Stimulated activated CD4-positive, alpha-beta T cell treated with anti-CD3 and anti-CD28 coated beads, Interleukin-1b, Interleukin-23, amount 100 ng/mL, for 24 hours (primary cell): ENCODE measurements at regions not wholly inside any gene's neighbourhood (a gene's known extent, or its start where the extent isn't known, plus 50 kb on each side); places are given as distances from the start of the nearest gene placed in this dataset.
"Not testable (repeated sequence)": the region's sequence is repeated elsewhere in the genome, so short reads cannot be mapped to it uniquely, and the experiment has no call there.

ENCODE experiments used
- DNase-seq, 4 experiments: peaks; one replicate each; pipeline ENCODE4 v3.0.0-alpha.2; 2020; ENCODE audit warnings: low read depth in 4 of 4, low spot score in 1 of 4

DNA sequence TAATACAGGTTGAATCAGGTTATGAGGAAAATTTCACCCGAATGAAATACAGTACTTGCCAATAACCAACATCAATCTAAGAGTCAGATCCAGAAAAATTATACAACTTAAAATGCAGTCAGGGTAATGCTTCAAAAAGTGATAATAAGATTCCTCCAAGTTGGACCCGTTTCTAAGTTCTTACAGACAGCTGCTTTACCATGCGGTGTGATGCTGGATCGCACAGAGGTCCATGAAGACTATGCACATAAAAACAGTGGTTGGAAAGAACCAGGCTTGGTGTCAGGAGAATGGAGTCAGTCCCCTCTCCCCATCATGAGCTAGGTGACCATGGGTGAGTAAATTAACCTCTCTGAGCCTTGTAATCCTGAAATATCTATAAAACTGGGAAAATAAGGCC, 261.3 kb downstream of the QDPR start:
- DNase-seq, result no peak

DNA sequence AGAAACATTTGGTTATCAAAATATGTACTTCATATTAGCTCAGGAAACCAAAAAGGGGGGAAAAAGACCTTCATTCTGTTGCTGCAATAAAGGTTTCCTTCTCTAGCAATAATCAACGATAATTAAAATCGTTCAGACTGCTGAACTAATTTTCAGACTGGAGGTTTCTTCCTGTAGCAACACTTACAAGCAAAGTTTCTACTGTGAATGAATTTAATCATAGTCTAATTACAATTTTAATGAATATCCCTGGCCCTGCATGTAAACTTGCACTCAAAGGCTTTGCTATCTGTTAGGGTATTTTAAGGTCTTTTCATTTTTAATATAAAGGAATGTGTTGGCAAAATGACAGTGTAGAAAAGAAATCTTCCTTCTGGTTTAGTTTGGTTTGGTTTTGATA, 265.2 kb downstream of the QDPR start:
- no peak for DNase-seq

GRCh38 chr4:17241835-17242234, 270.1 kb downstream of the QDPR start:
- no peak for DNase-seq

- no peak for DNase-seq
These were observed 273.3 kb downstream of the QDPR start for GRCh38 chr4:17238633-17239032.

GRCh38 chr4:17236686-17237085, 275.2 kb downstream of the QDPR start:
- no peak for DNase-seq

- DNase-seq, result no peak
These were observed 277.2 kb downstream of the QDPR start for GRCh38 chr4:17234678-17235077.

DNA sequence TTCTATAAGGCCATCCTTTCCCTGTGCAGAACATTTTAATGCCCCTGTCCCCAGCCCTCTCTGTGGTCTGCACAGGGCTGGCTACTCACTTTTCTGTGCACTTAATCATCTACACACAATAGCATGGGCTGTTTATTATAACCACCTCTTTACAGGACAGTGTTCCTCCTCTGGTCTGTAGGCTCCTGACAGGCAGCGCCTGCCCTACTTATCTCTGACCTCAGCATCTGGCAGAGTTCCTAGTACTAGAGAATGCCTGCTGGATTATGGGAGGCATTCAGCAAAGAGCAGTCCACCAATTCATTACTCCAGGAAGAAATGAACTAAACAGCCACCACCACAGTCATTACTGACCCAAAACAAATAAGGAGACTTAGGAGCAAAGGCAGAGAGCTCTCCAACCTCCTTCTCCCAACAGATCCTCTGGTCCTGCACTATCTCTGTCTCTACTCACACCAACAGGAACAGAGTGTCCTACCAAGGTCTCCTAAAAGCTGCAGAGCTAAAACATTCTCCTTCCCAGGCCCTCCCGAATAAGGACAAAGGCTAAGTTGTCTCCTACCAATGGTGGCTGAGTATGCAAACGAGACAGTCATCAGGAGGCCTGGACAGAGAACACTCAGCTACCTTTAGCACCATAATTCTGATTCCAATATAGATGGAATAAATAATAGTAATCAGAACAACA, 279.2 kb downstream of the QDPR start:
- DNase-seq, result no peak

- DNase-seq, result not testable (repeated sequence)
These were observed 279.9 kb downstream of the QDPR start for GRCh38 chr4:17231880-17232475.

DNA sequence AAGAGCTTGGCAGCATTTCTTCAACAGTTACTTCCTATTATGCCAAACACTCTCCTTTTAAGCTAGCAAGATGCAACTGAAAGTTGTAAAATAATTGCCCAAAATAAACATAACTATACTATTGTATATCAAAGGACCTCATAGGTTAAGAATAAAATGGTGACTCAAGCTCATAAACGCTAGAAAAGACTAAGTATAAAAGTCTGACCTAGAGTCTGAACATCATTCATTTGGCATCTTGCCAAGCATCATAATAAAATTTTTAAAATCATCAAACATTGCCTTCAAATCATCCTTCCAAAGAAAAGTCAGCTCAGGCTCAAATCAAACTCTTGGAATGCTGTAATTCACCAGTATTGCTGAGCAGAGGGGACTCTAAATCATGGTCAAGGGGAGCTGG, 281.2 kb downstream of the QDPR start:
- no peak for DNase-seq

DNA sequence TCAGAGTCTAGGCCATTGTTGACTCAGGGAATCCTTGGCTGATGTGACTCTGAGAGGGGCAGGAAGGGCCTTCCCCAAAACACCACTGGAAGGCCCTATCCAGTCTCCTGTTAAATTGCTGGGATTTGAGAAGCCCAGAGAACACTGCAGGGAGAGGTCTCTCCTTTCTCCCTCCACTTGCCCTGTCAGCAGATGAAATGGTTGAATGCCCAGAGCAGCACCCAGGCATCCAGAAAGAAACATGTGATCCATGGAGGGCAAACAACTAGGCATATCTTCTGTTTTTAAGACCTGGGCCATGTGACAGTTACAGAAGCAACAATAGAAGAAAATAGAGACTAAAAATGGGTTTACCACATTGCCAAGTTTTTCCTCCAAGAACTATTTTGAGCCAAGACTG, 291.1 kb downstream of the QDPR start:
- DNase-seq, result no peak

DNA sequence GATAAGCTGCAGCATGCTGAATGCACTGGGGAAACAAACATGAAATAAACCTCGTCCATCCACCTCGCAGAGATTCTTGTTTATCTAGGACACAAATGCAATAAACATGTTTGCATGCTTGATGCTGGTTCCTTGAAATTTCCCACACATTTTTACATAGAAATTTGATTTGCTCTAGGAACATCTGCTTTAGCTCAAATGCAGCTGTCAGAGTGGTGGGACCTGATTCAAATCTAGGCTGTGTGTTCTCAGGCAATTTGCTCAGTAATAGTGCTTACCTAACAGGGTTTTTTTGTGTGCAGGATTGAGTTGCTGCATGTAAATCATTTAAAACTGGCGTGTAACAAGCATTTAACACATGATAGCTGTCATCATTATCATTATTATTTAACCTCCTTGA, 293.1 kb downstream of the QDPR start:
- no peak for DNase-seq

GRCh38 chr4:17206829-17207801, 304.8 kb downstream of the QDPR start:
- DNase-seq, result no peak

GRCh38 chr4:17204908-17205307, 306.5 kb upstream of the LDB2 start:
- DNase-seq, result no peak

DNA sequence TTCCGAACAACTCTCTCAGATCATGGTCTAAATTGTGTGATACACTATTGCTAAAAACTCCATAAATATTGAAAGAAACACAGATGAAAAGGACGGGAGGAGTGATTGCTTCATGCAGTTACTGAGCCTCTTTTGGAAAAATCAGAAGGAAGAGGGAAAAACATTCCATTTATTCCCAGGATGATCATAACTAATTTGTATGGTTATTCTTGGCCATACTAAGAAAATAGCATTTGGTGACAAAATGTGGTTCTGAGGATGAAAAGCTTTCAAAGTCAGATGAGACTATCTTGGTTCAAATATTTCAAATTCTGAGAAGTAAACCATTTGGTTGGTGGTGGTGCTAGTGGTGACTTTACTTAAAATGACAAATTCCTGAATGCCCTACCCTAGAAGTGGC, 305.4 kb upstream of the LDB2 start:
- DNase-seq, result no peak

DNA sequence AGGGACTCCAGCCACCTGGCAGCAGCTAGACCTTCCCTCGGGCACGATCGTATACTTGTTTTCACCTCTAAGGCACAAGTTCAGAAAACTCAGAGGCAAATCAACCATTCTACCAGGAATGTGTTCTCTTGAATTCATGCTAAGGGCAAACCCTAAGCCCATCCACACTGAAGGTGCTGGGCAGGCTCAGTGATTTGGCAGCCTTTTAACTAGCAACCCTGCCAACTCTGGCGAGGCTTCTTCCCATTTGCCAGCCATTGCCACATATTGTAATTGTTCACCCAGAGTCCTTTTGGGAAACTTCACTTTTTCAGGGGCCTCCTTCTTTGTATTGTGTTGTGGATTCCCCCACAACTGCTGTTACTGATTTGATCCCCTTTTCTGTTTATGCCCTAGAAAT, 298.6 kb upstream of the LDB2 start:
- no peak for DNase-seq

DNA sequence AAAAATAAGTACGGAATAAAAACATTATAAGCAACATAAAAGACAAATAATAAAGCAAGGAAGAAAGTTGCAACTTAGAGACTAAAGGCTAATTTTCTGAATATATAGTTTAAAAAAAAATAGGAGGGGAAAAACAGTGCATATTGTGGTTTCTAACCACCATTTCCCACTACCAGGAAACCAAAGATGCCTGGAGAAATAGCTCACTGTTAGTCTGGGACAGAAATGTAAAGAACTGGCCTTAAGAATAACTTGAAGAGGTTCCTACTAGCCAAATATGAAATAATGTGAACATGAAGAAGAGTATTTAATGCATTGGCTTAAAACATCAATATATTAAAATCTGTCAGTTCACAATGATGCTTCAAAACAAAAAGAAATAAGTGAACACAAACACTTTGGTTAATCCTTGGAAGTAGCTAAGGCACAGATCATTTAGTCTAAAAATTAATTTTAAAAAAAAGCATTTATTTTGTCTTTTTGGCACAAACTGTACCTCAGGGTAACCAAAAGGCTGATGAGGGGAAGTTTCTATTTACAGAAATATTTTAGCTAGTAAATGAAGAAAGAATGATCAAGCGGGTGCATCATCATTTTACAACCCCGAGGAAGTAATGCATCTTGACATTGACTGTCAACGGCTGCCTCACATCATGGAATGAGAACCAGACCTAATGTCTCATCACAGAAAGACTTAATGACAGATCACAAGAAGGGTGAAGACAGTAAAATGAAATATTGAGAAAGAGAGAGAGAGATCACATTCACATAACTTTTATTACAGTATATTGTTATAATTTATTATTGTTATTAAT, 297.2 kb upstream of the LDB2 start:
- DNase-seq, result no peak

DNA sequence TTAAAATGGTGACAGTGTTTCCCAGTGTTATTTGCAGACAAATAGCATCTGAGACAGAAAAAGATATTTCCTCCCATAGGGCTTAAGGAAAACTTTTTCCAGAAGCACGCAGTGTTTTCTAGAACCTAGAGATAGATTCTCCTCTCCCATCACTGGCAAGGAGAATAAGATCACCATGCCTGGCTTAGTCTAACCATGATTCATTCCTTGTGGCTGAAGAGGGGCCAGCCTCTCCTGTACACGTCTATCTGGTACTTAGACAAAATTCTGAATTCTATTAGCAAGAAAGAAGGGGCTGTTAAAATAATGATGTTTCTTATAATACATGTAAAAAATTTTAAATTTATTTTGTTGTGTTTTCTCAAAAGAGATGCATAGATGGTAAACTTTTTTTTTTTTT, 296.1 kb upstream of the LDB2 start:
- no peak for DNase-seq

DNA sequence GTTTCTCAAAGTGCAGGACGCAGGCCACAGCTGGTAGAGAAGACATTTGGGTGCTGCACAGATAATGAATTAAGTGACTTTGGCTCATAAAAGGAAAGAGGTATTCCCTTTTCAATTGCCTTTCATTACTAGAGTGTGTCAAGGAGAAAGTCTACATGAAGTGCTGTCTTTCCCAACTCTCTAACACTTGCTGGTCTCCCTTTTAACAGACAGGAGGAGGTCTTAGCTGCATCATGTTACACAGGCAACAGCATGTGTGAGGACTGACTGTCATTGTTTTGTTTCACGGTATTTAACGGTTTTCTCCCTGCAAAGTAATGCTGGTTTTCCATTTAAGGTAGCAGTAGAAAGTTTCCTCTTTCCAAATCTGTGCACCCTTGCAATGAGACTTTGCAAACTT, 291.3 kb upstream of the LDB2 start:
- no peak for DNase-seq

DNA sequence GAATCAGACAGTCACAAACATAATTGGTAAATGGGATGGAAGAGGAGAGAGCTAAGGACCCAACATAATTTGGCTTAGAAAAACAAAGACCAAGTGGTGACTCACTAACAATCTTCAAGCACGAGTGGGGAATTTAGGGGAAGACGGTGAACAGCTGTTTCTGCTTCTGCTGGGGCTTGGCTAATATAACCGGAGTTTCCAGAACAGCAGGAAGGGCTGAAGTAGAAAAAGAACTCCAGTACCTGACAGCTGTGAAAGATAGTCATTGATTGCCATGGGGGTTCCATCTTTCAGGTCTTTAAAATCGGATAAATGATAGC, 290.9 kb upstream of the LDB2 start:
- no peak for DNase-seq

DNA sequence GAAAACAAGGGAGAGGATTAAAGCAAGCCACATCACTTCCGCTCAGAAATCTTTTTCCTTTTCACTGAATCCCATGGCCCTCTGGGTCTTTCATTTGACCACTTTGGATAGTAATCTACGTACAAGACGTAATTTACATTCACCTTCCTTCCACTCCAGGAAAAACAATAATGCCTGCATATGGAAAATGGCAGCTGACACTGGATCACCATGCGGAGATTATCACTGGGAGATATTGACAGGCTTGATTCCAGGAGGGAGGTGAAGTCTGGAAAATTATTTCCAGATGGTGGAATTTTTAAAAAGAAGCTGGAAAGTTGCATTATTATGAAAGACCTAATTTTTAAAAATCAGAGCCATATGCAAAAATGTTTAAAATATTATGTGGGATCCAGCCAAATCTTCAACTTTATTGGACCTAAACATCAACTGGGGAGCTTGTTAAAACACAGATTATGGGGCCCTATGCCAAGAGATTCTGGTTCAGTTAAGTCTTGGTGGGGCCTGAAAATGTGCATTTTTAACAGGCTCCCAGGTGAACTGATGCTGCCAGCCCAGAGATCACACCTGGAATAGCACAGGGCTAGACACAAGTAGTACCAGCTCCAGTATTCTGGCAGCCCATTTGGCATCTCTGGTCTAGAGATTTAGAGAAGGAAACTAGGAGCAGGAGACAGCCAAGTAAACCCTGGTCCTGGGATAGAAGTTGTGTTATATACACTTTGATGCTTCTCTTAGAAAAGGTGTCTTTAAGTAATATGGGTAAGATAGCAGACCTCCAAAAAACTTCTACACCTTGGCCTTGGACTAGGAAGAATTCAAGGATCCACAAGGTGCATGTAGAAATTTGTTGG, 290.3 kb upstream of the LDB2 start:
- DNase-seq, result no peak

DNA sequence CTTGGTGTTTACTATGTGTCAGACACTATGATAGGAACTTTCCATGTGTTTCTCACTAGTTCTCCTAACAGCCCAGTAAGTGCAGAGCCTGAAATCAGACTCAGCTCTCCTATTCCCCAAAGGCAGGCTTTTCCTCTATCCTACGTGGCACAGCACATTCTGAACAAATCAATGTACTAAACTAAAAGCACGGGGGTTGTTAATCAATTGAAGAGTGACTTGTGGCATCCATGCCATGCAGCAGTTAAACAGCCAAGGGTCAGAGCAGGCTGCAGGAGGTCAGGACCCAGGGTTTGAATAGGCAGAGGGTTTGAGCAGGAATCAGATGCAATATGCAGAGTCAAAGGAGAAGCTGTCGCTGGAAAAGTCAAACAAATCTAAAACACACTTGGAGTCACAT, 289.7 kb upstream of the LDB2 start:
- DNase-seq, result no peak
